IPS-20b (cell line): ENCODE measurements at regions not wholly inside any gene's neighbourhood (a gene's known extent, or its start where the extent isn't known, plus 50 kb on each side); places are given as distances from the start of the nearest gene placed in this dataset.
A peak's percentile ranks its signal among the peaks of the same experiment; 100 is the strongest.

Experiments used
- H3K27ac ChIP-seq: one replicate; pipeline ENCODE4 v1.5.1; 2013; ENCODE audit warnings: low read length
- H3K27me3 ChIP-seq: 2 replicates; pipeline ENCODE4 v1.6.1; 2013; ENCODE audit warnings: mild to moderate bottlenecking, low read length, inconsistent platforms; ENCODE audit not compliant: insufficient read depth
- H3K36me3 ChIP-seq: 2 replicates; pipeline ENCODE4 v1.6.1; 2013; ENCODE audit warnings: low read depth, mild to moderate bottlenecking, inconsistent platforms, low read length, moderate library complexity; ENCODE audit not compliant: insufficient read depth
- H3K4me1 ChIP-seq: 2 replicates; pipeline ENCODE4 v1.6.1; 2013; ENCODE audit warnings: mild to moderate bottlenecking, control low read depth, inconsistent platforms, low read length, moderate library complexity; ENCODE audit not compliant: insufficient read depth
- H3K4me3 ChIP-seq: 2 replicates; pipeline ENCODE4 v1.5.1; 2013; ENCODE audit warnings: mild to moderate bottlenecking, low read length, inconsistent platforms
- H3K9ac ChIP-seq: 2 replicates; pipeline ENCODE4 v1.6.1; 2013; ENCODE audit warnings: low read depth, mild to moderate bottlenecking, inconsistent platforms, low read length, moderate library complexity
- H3K9me3 ChIP-seq: 2 replicates; pipeline ENCODE4 v1.6.1; 2013; ENCODE audit warnings: mild to moderate bottlenecking, low read depth, low read length, inconsistent platforms; ENCODE audit not compliant: insufficient read depth

GRCh38 chr15:31151301-31152233, 50.0 kb upstream of the TRPM1 start:
- Histone ChIP-seq H3K4me3 (no peak overlapping the region), H3K27ac (peak overlapping the region; percentile 29), H3K9ac (peak overlapping the region; percentile 19; the same call in 1 of the 2 replicates), H3K27me3 (no peaks in the 10 kb centered on the region; the same call in 1 of the 2 replicates), H3K36me3 (no peaks in the 10 kb centered on the region), H3K4me1 (peaks cover 32% of the 10 kb centered on the region), H3K9me3 (peaks cover 3% of the 10 kb centered on the region; the same call in 1 of the 2 replicates)

- H3K27ac ChIP-seq, result no peak overlapping the region
- H3K4me1 ChIP-seq, result peaks cover 28% of the 10 kb centered on the region
- H3K27me3 ChIP-seq, result no peaks in the 10 kb centered on the region; the same call in 1 of the 2 replicates
- H3K9me3 ChIP-seq, result peaks cover 3% of the 10 kb centered on the region; the same call in 1 of the 2 replicates
- H3K9ac ChIP-seq, result no peak overlapping the region
- H3K36me3 ChIP-seq, result no peaks in the 10 kb centered on the region
- no peak overlapping the region for H3K4me3 ChIP-seq
Measured at GRCh38 chr15:31153531-31153930, 52.0 kb upstream of the TRPM1 start.

GRCh38 chr15:31155151-31155550, 53.6 kb upstream of the TRPM1 start:
- Histone ChIP-seq H3K27me3 (no peaks in the 10 kb centered on the region; the same call in 1 of the 2 replicates), H3K4me1 (peaks cover 29% of the 10 kb centered on the region; the same call in 1 of the 2 replicates), H3K27ac (no peak overlapping the region)

GRCh38 chr15:31156226-31156625, 54.7 kb upstream of the TRPM1 start:
- no peaks in the 10 kb centered on the region; the same call in 1 of the 2 replicates for H3K27me3 ChIP-seq
- H3K4me1 ChIP-seq, result peaks cover 21% of the 10 kb centered on the region; the same call in 1 of the 2 replicates
- no peak overlapping the region for H3K4me3 ChIP-seq
- no peaks in the 10 kb centered on the region for H3K36me3 ChIP-seq
- peaks cover 3% of the 10 kb centered on the region; the same call in 1 of the 2 replicates for H3K9me3 ChIP-seq
- H3K27ac ChIP-seq, result no peak overlapping the region
- no peak overlapping the region for H3K9ac ChIP-seq

More at GRCh38 chr15:31155151-31155550, 53.6 kb upstream of the TRPM1 start:
- H3K4me3 ChIP-seq, result no peak overlapping the region
- no peaks in the 10 kb centered on the region for H3K36me3 ChIP-seq
- H3K9me3 ChIP-seq, result peaks cover 3% of the 10 kb centered on the region; the same call in 1 of the 2 replicates
- no peak overlapping the region for H3K9ac ChIP-seq

GRCh38 chr15:31156808-31157207, 55.3 kb upstream of the TRPM1 start:
- Histone ChIP-seq H3K4me3 (no peak overlapping the region), H3K9me3 (peaks cover 3% of the 10 kb centered on the region; the same call in 1 of the 2 replicates), H3K27me3 (no peaks in the 10 kb centered on the region; the same call in 1 of the 2 replicates), H3K27ac (no peak overlapping the region), H3K4me1 (peaks cover 15% of the 10 kb centered on the region; the same call in 1 of the 2 replicates), H3K9ac (no peak overlapping the region), H3K36me3 (no peaks in the 10 kb centered on the region)

GRCh38 chr15:31157644-31158069, 56.1 kb upstream of the TRPM1 start:
- Histone ChIP-seq H3K36me3 (no peaks in the 10 kb centered on the region), H3K9ac (no peak overlapping the region), H3K4me3 (no peak overlapping the region), H3K27ac (no peak overlapping the region), H3K4me1 (peaks cover 12% of the 10 kb centered on the region; the same call in 1 of the 2 replicates), H3K27me3 (no peaks in the 10 kb centered on the region), H3K9me3 (peaks cover 3% of the 10 kb centered on the region; the same call in 1 of the 2 replicates)

GRCh38 chr15:31158858-31159569, 57.5 kb upstream of the TRPM1 start:
- Histone ChIP-seq H3K4me3 (no peak overlapping the region), H3K9me3 (no peaks in the 10 kb centered on the region), H3K4me1 (peaks cover 12% of the 10 kb centered on the region; the same call in 1 of the 2 replicates), H3K27me3 (no peaks in the 10 kb centered on the region), H3K36me3 (no peaks in the 10 kb centered on the region), H3K27ac (no peak overlapping the region), H3K9ac (no peak overlapping the region)

GRCh38 chr15:31159837-31160236, 58.3 kb upstream of the TRPM1 start:
- H3K36me3 ChIP-seq, result no peaks in the 10 kb centered on the region
- no peak overlapping the region for H3K27ac ChIP-seq
- H3K9ac ChIP-seq, result no peak overlapping the region
- H3K4me3 ChIP-seq, result no peak overlapping the region
- peaks cover 12% of the 10 kb centered on the region; the same call in 1 of the 2 replicates for H3K4me1 ChIP-seq
- no peaks in the 10 kb centered on the region for H3K27me3 ChIP-seq
- H3K9me3 ChIP-seq, result no peaks in the 10 kb centered on the region

GRCh38 chr15:31160297-31160696, 58.8 kb upstream of the TRPM1 start:
- no peak overlapping the region for H3K9ac ChIP-seq
- H3K27me3 ChIP-seq, result no peaks in the 10 kb centered on the region
- no peak overlapping the region for H3K4me3 ChIP-seq
- peaks cover 12% of the 10 kb centered on the region; the same call in 1 of the 2 replicates for H3K4me1 ChIP-seq
- no peaks in the 10 kb centered on the region for H3K9me3 ChIP-seq
- no peaks in the 10 kb centered on the region for H3K36me3 ChIP-seq
- no peak overlapping the region for H3K27ac ChIP-seq

GRCh38 chr15:31160740-31161495, 59.4 kb upstream of the TRPM1 start:
- peaks cover 8% of the 10 kb centered on the region; the same call in 1 of the 2 replicates for H3K4me1 ChIP-seq
- no peak overlapping the region for H3K4me3 ChIP-seq

GRCh38 chr15:31161951-31162350, 60.4 kb upstream of the TRPM1 start:
- H3K9ac ChIP-seq, result no peak overlapping the region
- no peaks in the 10 kb centered on the region for H3K27me3 ChIP-seq
- H3K4me3 ChIP-seq, result no peak overlapping the region
- no peaks in the 10 kb centered on the region for H3K36me3 ChIP-seq
- H3K9me3 ChIP-seq, result no peaks in the 10 kb centered on the region
- H3K4me1 ChIP-seq, result peaks cover 8% of the 10 kb centered on the region; the same call in 1 of the 2 replicates
- no peak overlapping the region for H3K27ac ChIP-seq

More at GRCh38 chr15:31160740-31161495, 59.4 kb upstream of the TRPM1 start:
- H3K27me3 ChIP-seq, result no peaks in the 10 kb centered on the region
- no peak overlapping the region for H3K27ac ChIP-seq
- H3K36me3 ChIP-seq, result no peaks in the 10 kb centered on the region
- H3K9ac ChIP-seq, result no peak overlapping the region
- no peaks in the 10 kb centered on the region for H3K9me3 ChIP-seq
